C4-2B (cell line): ENCODE measurements at regions not wholly inside any gene's neighbourhood (a gene's known extent, or its start where the extent isn't known, plus 50 kb on each side); places are given as distances from the start of the nearest gene placed in this dataset.

Experiments
- H3K27ac ChIP-seq: fragments of 450-650 bp; 2 replicates; pipeline ENCODE4 v1.5.1; 2017
- ZFX ChIP-seq: fragments of 450-650 bp; IDR thresholded peaks from 2 replicates; pipeline ENCODE4 v1.6.1; 2017
- TF ChIP-seq, protein P1 (sequence below): fragments of 450-650 bp; conservative IDR thresholded peaks from 2 replicates; pipeline ENCODE4 v1.5.1; 2017; ENCODE audit warnings: mild to moderate bottlenecking

DNA sequence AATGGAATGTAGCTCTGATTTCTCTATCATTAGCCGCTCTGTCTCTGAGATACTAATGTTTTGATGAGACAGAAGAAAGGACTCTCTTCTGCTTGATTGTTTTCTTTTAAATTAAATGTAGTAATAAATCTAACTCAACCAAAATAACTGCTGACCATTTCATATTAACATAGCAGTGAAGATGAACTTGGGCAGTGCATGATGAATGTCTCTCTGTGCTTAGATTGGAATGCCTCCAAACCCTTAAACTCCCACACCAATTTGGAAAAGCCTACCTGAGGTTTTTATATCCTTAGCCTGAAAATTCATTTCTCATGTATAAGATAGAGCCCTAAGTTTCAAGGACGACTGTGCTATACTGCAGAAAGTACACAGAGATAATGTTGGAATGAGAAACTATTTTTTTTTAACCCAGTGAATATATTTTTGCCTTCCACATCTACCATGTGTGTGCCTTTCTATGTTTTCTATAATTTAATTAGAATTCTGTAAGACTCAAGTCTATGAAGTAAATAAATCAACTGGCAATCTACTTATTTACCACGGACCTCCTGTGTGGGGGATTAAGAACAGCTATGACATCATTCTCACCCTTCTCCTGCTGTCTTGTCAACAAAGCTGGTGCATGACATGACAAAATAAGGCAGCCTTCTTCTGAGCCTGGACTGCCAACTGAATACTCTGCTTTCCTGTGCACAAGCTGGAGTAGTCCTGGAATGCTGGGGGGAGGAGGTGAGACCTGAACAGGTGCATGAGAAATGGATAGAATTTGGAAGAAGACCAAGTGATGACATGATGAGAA is 155.5 kb downstream of the FGF9 start:
- no peak overlapping the region for H3K27ac ChIP-seq

DNA sequence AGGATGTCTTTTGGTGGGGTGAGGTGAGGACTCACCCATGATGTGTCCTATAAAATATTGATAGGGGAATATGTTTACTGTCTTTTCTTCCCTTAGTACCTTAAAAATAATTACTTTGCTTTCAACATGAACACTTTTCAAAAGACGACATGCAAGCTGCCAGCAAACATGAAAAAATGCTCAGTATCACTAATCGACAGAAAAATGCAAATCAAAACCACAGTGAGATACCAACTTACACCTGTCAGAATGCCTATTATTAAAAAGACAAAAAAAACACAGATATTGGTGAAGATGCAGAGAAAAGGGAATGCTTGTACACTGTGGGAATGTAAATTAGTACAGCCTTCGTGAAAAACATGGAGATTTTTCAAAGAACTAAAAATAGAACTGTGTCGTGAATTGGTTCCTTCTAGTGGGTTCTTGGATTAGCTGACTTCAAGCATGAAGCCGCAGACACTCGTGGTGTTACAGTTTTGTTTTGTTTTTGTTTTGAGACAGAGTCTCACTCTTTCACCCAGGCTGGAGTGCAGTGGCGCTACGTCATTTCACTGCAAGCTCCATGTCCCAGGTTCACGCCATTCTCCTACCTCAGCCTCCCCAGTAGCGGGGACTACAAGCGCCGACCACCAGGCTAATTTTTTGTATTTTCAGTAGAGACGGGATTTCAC is 160.9 kb downstream of the FGF9 start:
- TF ChIP-seq, protein P1, sequence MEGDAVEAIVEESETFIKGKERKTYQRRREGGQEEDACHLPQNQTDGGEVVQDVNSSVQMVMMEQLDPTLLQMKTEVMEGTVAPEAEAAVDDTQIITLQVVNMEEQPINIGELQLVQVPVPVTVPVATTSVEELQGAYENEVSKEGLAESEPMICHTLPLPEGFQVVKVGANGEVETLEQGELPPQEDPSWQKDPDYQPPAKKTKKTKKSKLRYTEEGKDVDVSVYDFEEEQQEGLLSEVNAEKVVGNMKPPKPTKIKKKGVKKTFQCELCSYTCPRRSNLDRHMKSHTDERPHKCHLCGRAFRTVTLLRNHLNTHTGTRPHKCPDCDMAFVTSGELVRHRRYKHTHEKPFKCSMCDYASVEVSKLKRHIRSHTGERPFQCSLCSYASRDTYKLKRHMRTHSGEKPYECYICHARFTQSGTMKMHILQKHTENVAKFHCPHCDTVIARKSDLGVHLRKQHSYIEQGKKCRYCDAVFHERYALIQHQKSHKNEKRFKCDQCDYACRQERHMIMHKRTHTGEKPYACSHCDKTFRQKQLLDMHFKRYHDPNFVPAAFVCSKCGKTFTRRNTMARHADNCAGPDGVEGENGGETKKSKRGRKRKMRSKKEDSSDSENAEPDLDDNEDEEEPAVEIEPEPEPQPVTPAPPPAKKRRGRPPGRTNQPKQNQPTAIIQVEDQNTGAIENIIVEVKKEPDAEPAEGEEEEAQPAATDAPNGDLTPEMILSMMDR: no peak
- TF ChIP-seq ZFX: no peak
- H3K27ac ChIP-seq: no peak overlapping the region

More for the DNA sequence above, 155.5 kb downstream of the FGF9 start:
- TF ChIP-seq, protein P1: no peak
- TF ChIP-seq ZFX: no peak

DNA sequence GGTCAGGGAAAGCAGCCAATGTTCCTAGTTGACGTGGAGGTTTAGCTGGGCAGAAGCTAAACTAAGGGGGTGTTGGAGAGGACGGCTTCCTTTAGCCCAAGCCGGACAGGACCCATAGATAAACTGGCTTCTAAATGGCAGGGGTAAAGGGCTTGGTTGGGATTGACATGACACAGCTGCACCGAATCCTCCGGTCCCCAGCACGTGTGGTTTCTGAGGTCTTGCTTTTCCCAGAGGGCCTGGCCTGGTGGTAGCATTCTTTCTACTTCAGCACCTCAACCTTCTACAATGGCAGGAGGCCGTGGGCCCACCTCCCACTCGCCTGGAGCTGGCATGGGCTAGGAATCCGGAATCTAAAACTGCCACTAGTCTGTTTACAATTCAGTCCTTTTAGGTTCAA is 163.0 kb downstream of the FGF9 start:
- H3K27ac ChIP-seq: peak overlapping the region; percentile 12
- TF ChIP-seq ZFX: no peak
- TF ChIP-seq, protein P1: no peak

DNA sequence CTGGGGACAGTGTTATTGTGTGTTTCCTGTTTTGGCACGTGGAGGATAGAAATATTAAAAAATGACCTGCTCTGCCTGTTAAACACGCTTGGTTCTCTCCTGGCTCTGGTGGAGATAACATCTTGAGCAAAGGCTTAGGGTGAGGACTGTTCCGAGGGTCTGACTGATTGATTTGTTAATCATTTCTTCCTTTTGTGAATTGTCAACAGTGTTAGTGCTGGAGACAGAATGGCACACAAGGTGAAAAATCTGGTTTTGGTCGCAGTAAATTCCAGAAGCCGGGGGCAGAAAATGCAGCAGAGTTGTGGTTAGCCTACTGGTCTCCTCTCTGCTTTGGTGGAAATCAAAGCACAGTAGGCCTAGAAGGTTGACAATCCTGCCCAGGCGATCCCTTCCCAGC is 163.6 kb downstream of the FGF9 start:
- TF ChIP-seq, protein P1: no peak
- no peak for TF ChIP-seq ZFX
- H3K27ac ChIP-seq: no peak overlapping the region; the same call in 1 of the 2 replicates

DNA sequence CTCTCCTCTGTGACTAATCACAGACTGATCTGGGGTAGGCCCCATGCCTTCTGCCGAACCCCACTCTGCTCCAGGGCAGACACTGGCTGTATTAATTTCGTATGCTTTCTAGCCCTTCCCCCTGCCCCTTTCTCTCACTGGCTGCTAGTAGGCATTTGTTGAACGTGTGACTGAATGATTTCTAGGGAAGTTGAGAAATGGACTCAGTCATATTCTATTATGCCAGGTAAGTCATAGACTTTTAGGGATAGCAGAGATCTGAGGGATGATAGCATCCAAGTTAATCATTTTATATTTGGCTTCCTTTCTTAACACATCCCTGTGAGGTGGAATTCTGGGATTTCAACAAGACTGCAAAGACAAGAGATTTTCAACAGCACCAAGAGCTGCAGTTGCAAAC is 166.4 kb downstream of the FGF9 start:
- H3K27ac ChIP-seq: no peak overlapping the region
- TF ChIP-seq, protein P1: no peak
- TF ChIP-seq ZFX: no peak

DNA sequence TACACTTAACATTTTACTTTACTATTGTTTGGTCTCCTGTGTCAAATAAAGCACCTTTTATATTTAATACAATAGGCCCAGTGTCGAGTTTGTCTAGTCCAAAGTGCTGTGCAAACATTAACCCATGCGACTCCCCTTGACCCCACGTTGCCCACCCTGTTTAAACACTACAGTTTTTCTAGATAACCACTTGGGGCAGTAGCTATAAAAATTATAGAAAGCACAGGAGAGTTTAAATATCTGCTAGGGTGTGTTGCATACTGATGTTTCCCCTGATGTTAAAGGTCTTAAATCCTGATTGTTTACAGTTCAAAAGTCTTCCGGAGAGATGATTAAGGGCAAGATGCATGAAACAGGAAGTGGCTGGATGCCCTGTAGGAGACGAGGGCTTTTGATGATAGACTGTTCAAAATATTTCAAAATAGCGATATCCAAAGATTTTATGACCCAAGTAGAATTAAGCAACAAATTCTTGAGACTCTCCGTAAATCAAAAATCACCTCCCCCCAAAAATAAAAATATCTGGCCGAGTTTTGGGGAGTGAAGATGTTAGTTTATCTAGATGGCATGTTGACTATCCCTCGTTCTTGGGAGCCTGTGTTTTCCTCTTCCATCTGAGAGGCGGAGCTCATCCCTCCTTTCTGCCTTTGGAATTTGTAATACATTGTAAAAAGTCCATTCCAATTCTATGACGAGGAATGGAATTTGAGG is 167.1 kb downstream of the FGF9 start:
- H3K27ac ChIP-seq: no peak overlapping the region
- TF ChIP-seq ZFX: no peak
- TF ChIP-seq, protein P1: no peak; the same call in 1 of the 2 replicates

DNA sequence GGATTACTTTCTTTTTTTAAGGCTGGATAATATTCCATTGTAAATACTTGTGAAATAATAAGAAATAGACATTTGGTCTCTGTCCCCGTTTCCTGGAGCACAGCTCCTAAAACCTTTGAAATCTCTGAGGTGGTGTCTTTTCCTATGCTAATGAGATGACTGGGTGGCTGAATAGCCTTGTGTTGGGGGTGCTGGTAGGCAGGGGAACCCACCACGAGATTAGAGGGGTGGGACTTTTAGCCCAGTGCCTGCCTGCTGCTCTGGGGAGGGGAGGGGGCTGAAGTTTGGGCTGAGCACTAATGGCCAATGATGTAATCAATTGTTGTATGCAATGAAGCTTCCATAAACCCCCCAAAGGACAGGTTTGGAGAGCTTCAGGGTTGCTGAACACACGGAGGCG is 175.7 kb downstream of the FGF9 start:
- TF ChIP-seq ZFX: no peak
- TF ChIP-seq, protein P1: no peak
- H3K27ac ChIP-seq: no peak overlapping the region
